PC-9 (cell line): ENCODE measurements at regions not wholly inside any gene's neighbourhood (a gene's known extent, or its start where the extent isn't known, plus 50 kb on each side); places are given as distances from the start of the nearest gene placed in this dataset.

Experiments
- BruUV-seq: library from RNA; stranded (reverse); fragments of 400-500 nt; replicated peaks from 2 replicates; lab custom pipeline; 2021; lab: Mats Ljungman, UMichigan
- CTCF ChIA-PET: fragments of 300-600 bp; sonication (Branson Sonifier 250); formaldehyde crosslinking; loops from one replicate; lab custom pipeline; 2022; ENCODE audit warnings: antibody characterized with exemption; lab: Charles Lee
- POLR2A ChIA-PET: fragments of 300-600 bp; sonication (Branson Sonifier 250); formaldehyde crosslinking; loops from one replicate; lab custom pipeline; 2022; ENCODE audit warnings: antibody characterized with exemption; ENCODE audit not compliant: unreplicated experiment; lab: Charles Lee
- DNase-seq, 2 experiments: peaks; one replicate each; pipeline versions ENCODE4 v3.0.0 to v3.0.0-alpha.2; 2015 to 2022; ENCODE audit warnings: mixed read lengths in 1 of 2
- H2AFZ ChIP-seq: fragments of 200-600 bp; sonication (generic); 2 replicates; pipeline ENCODE4 v1.8.1; 2017; ENCODE audit warnings: antibody characterized with exemption
- H3F3A ChIP-seq: fragments of 200-600 bp; sonication (generic); 2 replicates; pipeline ENCODE4 v1.8.1; 2017; ENCODE audit warnings: antibody characterized with exemption, mild to moderate bottlenecking, low read depth; ENCODE audit not compliant: insufficient read depth
- H3K27ac ChIP-seq: fragments of 200-600 bp; sonication (generic); 2 replicates; pipeline ENCODE4 v1.6.1; 2016; ENCODE audit warnings: mixed run types
- H3K27me3 ChIP-seq: fragments of 200-600 bp; sonication (generic); 2 replicates; pipeline ENCODE4 v1.6.1; 2016; ENCODE audit warnings: low read depth, mixed run types; ENCODE audit not compliant: insufficient read depth
- H3K36me3 ChIP-seq: fragments of 200-600 bp; sonication (generic); 2 replicates; pipeline ENCODE4 v1.6.1; 2016; ENCODE audit warnings: low read depth, mixed run types
- H3K4me1 ChIP-seq: fragments of 200-600 bp; sonication (generic); replicated peaks from 2 replicates; pipeline ENCODE4 v1.6.1; 2016; ENCODE audit warnings: mixed run types; ENCODE audit not compliant: insufficient read depth
- H3K4me2 ChIP-seq: fragments of 200-600 bp; sonication (generic); 2 replicates; pipeline ENCODE4 v1.6.1; 2017; ENCODE audit warnings: mixed run types
- H3K4me3 ChIP-seq: fragments of 200-600 bp; sonication (generic); 2 replicates; pipeline ENCODE4 v1.6.1; 2016; ENCODE audit warnings: mixed run types
- H3K79me2 ChIP-seq: fragments of 200-600 bp; sonication (generic); 2 replicates; pipeline ENCODE4 v1.6.1; 2017; ENCODE audit warnings: low read depth, mixed run types
- H3K9me2 ChIP-seq: fragments of 200-600 bp; sonication (generic); 2 replicates; pipeline ENCODE4 v1.8.1; 2017; ENCODE audit warnings: mild to moderate bottlenecking; ENCODE audit not compliant: insufficient read depth
- H3K9me3 ChIP-seq: fragments of 200-600 bp; sonication (generic); 2 replicates; pipeline ENCODE4 v1.8.1; 2016; ENCODE audit warnings: low read depth; ENCODE audit not compliant: insufficient read depth
- H4K20me1 ChIP-seq: fragments of 200-600 bp; sonication (generic); 2 replicates; pipeline ENCODE4 v1.8.1; 2017; ENCODE audit not compliant: insufficient read depth
- EZH2 ChIP-seq: fragments of 200-600 bp; sonication (generic); IDR thresholded peaks from 2 replicates; pipeline ENCODE4 v1.8.0; 2017; ENCODE audit warnings: antibody characterized with exemption, low read depth
- intact Hi-C: fragments of 100-400 bp; cut with micrococcal nuclease; formaldehyde crosslinking; loops from one replicate; pipeline ENCODE4 v1.10.0; 2022; ENCODE audit not compliant: unreplicated experiment
- TF ChIP-seq, protein P1 (sequence below): fragments of 200-600 bp; sonication (generic); conservative IDR thresholded peaks from 2 replicates; pipeline ENCODE4 v1.6.1; 2017; ENCODE audit warnings: mixed run types, antibody characterized with exemption, mild to moderate bottlenecking, moderate library complexity

- intact Hi-C loops, result no loop called here
- no peaks in the 10 kb centered on the region for H3K9me2 ChIP-seq
- TF ChIP-seq, protein P1, sequence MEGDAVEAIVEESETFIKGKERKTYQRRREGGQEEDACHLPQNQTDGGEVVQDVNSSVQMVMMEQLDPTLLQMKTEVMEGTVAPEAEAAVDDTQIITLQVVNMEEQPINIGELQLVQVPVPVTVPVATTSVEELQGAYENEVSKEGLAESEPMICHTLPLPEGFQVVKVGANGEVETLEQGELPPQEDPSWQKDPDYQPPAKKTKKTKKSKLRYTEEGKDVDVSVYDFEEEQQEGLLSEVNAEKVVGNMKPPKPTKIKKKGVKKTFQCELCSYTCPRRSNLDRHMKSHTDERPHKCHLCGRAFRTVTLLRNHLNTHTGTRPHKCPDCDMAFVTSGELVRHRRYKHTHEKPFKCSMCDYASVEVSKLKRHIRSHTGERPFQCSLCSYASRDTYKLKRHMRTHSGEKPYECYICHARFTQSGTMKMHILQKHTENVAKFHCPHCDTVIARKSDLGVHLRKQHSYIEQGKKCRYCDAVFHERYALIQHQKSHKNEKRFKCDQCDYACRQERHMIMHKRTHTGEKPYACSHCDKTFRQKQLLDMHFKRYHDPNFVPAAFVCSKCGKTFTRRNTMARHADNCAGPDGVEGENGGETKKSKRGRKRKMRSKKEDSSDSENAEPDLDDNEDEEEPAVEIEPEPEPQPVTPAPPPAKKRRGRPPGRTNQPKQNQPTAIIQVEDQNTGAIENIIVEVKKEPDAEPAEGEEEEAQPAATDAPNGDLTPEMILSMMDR, result no peak
- no peak for TF ChIP-seq EZH2
- CTCF ChIA-PET, result interaction anchor here (0.6 kb wide), 1 partner anchor 344 kb away, joined by 9 read pairs; no protein-coding TSS in a partner anchor
- H2AFZ ChIP-seq, result no peak overlapping the region
- H3K9me3 ChIP-seq, result no peaks in the 10 kb centered on the region
- H3K79me2 ChIP-seq, result no peaks in the 10 kb centered on the region
- DNase-seq, result no peak
- H4K20me1 ChIP-seq, result no peaks in the 10 kb centered on the region
- no peak overlapping the region for H3K4me3 ChIP-seq
- no peaks in the 10 kb centered on the region for H3K36me3 ChIP-seq
- H3F3A ChIP-seq, result no peaks in the 10 kb centered on the region
- POLR2A ChIA-PET, result interaction anchor here (0.6 kb wide), 1 partner anchor 89 kb away, joined by 5 read pairs; no protein-coding TSS in a partner anchor
- H3K27ac ChIP-seq, result no peak overlapping the region
- no peaks in the 10 kb centered on the region for H3K27me3 ChIP-seq
- no peaks in the 10 kb centered on the region for H3K4me1 ChIP-seq
- H3K4me2 ChIP-seq, result no peak overlapping the region
- BruUV-seq, result no TSS peak
These were observed 160.1 kb upstream of the PKN2 start for GRCh38 chr1:88523854-88524528.

DNA sequence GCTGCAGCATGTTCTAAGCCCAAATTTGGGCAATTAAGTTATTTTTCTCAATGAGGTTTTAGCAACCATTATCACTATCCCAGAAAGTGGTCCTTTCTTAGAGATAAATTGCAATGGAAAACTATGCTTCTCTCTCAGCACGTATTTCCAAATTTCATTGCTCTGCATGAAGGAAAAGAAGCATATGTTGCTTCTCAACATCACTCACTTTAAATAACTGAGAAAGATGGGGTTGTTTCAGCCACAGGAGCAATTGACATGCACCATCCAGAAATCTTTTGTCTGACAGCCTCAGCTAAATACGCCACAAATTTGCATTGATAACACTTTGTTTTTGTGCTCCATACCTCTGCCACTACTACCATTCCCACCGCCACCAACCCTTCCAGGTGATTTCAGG is 157.6 kb upstream of the PKN2 start:
- Histone ChIP-seq H3K36me3 (no peaks in the 10 kb centered on the region), H3K4me1 (no peaks in the 10 kb centered on the region), H3K79me2 (no peaks in the 10 kb centered on the region), H3F3A (no peaks in the 10 kb centered on the region), H4K20me1 (no peaks in the 10 kb centered on the region), H3K9me2 (no peaks in the 10 kb centered on the region), H2AFZ (no peak overlapping the region), H3K27ac (no peak overlapping the region), H3K4me3 (no peak overlapping the region), H3K9me3 (no peaks in the 10 kb centered on the region), H3K4me2 (no peak overlapping the region), H3K27me3 (no peaks in the 10 kb centered on the region)
- TF ChIP-seq, protein P1, result no peak
- no peak for TF ChIP-seq EZH2
- POLR2A ChIA-PET, result no interaction called here
- no TSS peak for BruUV-seq
- intact Hi-C loops, result no loop called here
- CTCF ChIA-PET, result no interaction called here
- DNase-seq, result no peak

DNA sequence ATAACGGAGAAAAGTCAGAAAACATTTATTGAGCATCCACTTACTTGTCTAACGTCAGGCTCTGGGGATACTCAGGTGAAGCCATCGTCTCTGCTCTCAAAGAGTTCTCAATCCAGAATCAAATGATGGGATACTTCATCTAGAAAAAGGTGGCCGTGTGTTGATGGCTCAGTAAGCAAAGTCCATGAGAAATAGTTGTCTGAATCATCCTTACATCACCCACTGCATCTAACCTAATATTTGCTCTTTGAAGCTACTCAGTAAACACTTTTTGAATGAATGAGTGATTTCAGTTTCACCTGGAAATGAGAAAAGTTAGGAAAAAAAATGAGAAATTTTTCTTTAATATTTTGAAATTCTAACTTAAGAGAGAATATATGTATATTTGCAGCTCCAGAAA is 155.3 kb upstream of the PKN2 start:
- no peaks in the 10 kb centered on the region for H3K9me3 ChIP-seq
- intact Hi-C loops, result no loop called here
- no peaks in the 10 kb centered on the region for H3K9me2 ChIP-seq
- H2AFZ ChIP-seq, result no peak overlapping the region
- H3F3A ChIP-seq, result no peaks in the 10 kb centered on the region
- TF ChIP-seq, protein P1, result no peak
- no peak for TF ChIP-seq EZH2
- H3K27ac ChIP-seq, result no peak overlapping the region
- no peaks in the 10 kb centered on the region for H3K36me3 ChIP-seq
- ChIA-PET POLR2A (no interaction called here), CTCF (no interaction called here)
- no peaks in the 10 kb centered on the region for H4K20me1 ChIP-seq
- BruUV-seq, result no TSS peak
- no peaks in the 10 kb centered on the region for H3K79me2 ChIP-seq
- H3K4me1 ChIP-seq, result no peaks in the 10 kb centered on the region
- no peak overlapping the region for H3K4me2 ChIP-seq
- H3K27me3 ChIP-seq, result no peaks in the 10 kb centered on the region
- no peak overlapping the region for H3K4me3 ChIP-seq
- no peak for DNase-seq
